ENCODE measurements at regions not wholly inside any gene's neighbourhood (a gene's known extent, or its start where the extent isn't known, plus 50 kb on each side); places are given as distances from the start of the nearest gene placed in this dataset.

DNA sequence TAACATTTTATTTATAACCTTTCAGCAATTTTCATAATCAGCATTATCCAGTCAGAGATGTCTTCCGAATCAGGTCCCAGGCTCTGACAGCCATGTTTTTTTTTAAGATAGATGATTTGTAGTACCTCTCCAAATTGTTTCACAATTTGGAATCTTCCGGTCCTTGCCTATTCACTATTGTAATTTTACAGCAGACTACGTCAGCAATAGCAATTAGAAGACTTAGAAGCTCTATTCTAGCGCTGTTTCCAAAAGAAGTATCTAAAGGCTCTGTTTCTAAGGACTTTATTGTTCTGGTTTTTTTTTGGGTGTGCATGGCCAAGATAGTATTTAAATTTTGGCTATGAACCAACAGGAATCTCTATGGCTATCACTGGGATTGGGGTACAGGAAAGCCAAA lies 94.6 kb upstream of the PELI1 start:
- TF ChIP-seq EZH2 (optimal IDR thresholded peaks at IDR 0.05; ENCODE audit: low read depth, low read length), result no peak
- no peak for TF ChIP-seq EZH2phosphoT487 (IDR thresholded peaks at IDR 0.05; ENCODE audit: low read length)
- TF ChIP-seq, protein P1, sequence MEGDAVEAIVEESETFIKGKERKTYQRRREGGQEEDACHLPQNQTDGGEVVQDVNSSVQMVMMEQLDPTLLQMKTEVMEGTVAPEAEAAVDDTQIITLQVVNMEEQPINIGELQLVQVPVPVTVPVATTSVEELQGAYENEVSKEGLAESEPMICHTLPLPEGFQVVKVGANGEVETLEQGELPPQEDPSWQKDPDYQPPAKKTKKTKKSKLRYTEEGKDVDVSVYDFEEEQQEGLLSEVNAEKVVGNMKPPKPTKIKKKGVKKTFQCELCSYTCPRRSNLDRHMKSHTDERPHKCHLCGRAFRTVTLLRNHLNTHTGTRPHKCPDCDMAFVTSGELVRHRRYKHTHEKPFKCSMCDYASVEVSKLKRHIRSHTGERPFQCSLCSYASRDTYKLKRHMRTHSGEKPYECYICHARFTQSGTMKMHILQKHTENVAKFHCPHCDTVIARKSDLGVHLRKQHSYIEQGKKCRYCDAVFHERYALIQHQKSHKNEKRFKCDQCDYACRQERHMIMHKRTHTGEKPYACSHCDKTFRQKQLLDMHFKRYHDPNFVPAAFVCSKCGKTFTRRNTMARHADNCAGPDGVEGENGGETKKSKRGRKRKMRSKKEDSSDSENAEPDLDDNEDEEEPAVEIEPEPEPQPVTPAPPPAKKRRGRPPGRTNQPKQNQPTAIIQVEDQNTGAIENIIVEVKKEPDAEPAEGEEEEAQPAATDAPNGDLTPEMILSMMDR (IDR thresholded peaks at IDR 0.05; ENCODE audit: low read length), result no peak
- no peak overlapping the region for H3K4me3 ChIP-seq (ENCODE audit: low read length)
- no peaks in the 10 kb centered on the region for H3K9me3 ChIP-seq (replicated peaks; ENCODE audit: insufficient read depth, low read length)
- H3K27me3 ChIP-seq (replicated peaks; ENCODE audit: insufficient read depth, low read length), result no peaks in the 10 kb centered on the region
- H3K9me2 ChIP-seq (replicated peaks; ENCODE audit: insufficient read depth, low read length), result no peaks in the 10 kb centered on the region
- H3K27ac ChIP-seq (ENCODE audit: low read length), result no peak overlapping the region
- H4K20me1 ChIP-seq (ENCODE audit: insufficient read depth, low read length), result no peaks in the 10 kb centered on the region
- H3K9ac ChIP-seq (ENCODE audit: low read length), result no peak overlapping the region
- no peaks in the 10 kb centered on the region for H3K79me2 ChIP-seq (ENCODE audit: low read length)
- no peaks in the 10 kb centered on the region for H3F3A ChIP-seq (ENCODE audit: insufficient read depth, low read length)
- no peaks in the 10 kb centered on the region for H3K36me3 ChIP-seq (replicated peaks; ENCODE audit: insufficient read depth, low read length)
- H3K4me1 ChIP-seq (ENCODE audit: low read length), result peaks cover 5% of the 10 kb centered on the region
- no peak for DNase-seq
- H3K4me2 ChIP-seq (ENCODE audit: low read depth, low read length), result no peak overlapping the region
- no peak overlapping the region for H2AFZ ChIP-seq (ENCODE audit: low read length)

GRCh38 chr2:64243081-64244036 lies 99.1 kb upstream of the PELI1 start:
- Histone ChIP-seq H2AFZ (ENCODE audit: low read length) (no peak overlapping the region), H3K9me2 (replicated peaks; ENCODE audit: insufficient read depth, low read length) (no peaks in the 10 kb centered on the region), H3K27me3 (replicated peaks; ENCODE audit: insufficient read depth, low read length) (no peaks in the 10 kb centered on the region), H3K4me2 (ENCODE audit: low read depth, low read length) (no peak overlapping the region), H3K9ac (ENCODE audit: low read length) (no peak overlapping the region), H3K79me2 (ENCODE audit: low read length) (no peaks in the 10 kb centered on the region), H3K4me1 (ENCODE audit: low read length) (peaks cover 6% of the 10 kb centered on the region; the same call in 1 of the 2 replicates), H4K20me1 (ENCODE audit: insufficient read depth, low read length) (no peaks in the 10 kb centered on the region), H3K36me3 (replicated peaks; ENCODE audit: insufficient read depth, low read length) (no peaks in the 10 kb centered on the region), H3K27ac (ENCODE audit: low read length) (no peak overlapping the region), H3F3A (ENCODE audit: insufficient read depth, low read length) (no peaks in the 10 kb centered on the region), H3K9me3 (replicated peaks; ENCODE audit: insufficient read depth, low read length) (no peaks in the 10 kb centered on the region), H3K4me3 (ENCODE audit: low read length) (no peak overlapping the region)
- DNase-seq, result no peak
- TF ChIP-seq EZH2 (optimal IDR thresholded peaks at IDR 0.05; ENCODE audit: low read depth, low read length), result no peak
- TF ChIP-seq, protein P1 (IDR thresholded peaks at IDR 0.05; ENCODE audit: low read length), result no peak
- TF ChIP-seq EZH2phosphoT487 (IDR thresholded peaks at IDR 0.05; ENCODE audit: low read length), result no peak

- H3K79me2 ChIP-seq (ENCODE audit: low read length), result no peaks in the 10 kb centered on the region
- H3K27ac ChIP-seq (ENCODE audit: low read length), result no peak overlapping the region
- no peaks in the 10 kb centered on the region for H3K27me3 ChIP-seq (replicated peaks; ENCODE audit: insufficient read depth, low read length)
- H3K4me2 ChIP-seq (ENCODE audit: low read depth, low read length), result no peak overlapping the region
- TF ChIP-seq, protein P1 (IDR thresholded peaks at IDR 0.05; ENCODE audit: low read length), result no peak
- TF ChIP-seq EZH2 (optimal IDR thresholded peaks at IDR 0.05; ENCODE audit: low read depth, low read length), result no peak
- TF ChIP-seq EZH2phosphoT487 (IDR thresholded peaks at IDR 0.05; ENCODE audit: low read length), result no peak
- no peak overlapping the region for H3K4me3 ChIP-seq (ENCODE audit: low read length)
- H3K9ac ChIP-seq (ENCODE audit: low read length), result no peak overlapping the region
- no peaks in the 10 kb centered on the region for H3K9me2 ChIP-seq (replicated peaks; ENCODE audit: insufficient read depth, low read length)
- no peak for DNase-seq
- no peak overlapping the region for H2AFZ ChIP-seq (ENCODE audit: low read length)
- peaks cover 6% of the 10 kb centered on the region; the same call in 1 of the 2 replicates for H3K4me1 ChIP-seq (ENCODE audit: low read length)
- H4K20me1 ChIP-seq (ENCODE audit: insufficient read depth, low read length), result no peaks in the 10 kb centered on the region
- H3K36me3 ChIP-seq (replicated peaks; ENCODE audit: insufficient read depth, low read length), result no peaks in the 10 kb centered on the region
- H3K9me3 ChIP-seq (replicated peaks; ENCODE audit: insufficient read depth, low read length), result no peaks in the 10 kb centered on the region
- no peaks in the 10 kb centered on the region for H3F3A ChIP-seq (ENCODE audit: insufficient read depth, low read length)
These were observed 99.8 kb upstream of the PELI1 start for GRCh38 chr2:64244037-64244416.
